Activated naive CD8-positive, alpha-beta T cell treated with anti-CD3 and anti-CD28 coated beads, Interleukin-2, amount 50 U/mL, for 16 hours (primary cell): ENCODE measurements at regions not wholly inside any gene's neighbourhood (a gene's known extent, or its start where the extent isn't known, plus 50 kb on each side); places are given as distances from the start of the nearest gene placed in this dataset.

Experiments
- DNase-seq: peaks from one replicate; pipeline ENCODE4 v3.0.0-alpha.2; 2020; ENCODE audit warnings: low read depth, low spot score

- no peak for DNase-seq
Observed at GRCh38 chr2:9756692-9757250, 86.5 kb upstream of the TAF1B start.

- DNase-seq = no peak
Observed at GRCh38 chr2:9757501-9758264, 85.6 kb upstream of the TAF1B start.

- no peak for DNase-seq
Observed at GRCh38 chr2:9758741-9759140, 84.5 kb upstream of the TAF1B start.

GRCh38 chr2:9760069-9760901 is 83.0 kb upstream of the TAF1B start:
- DNase-seq = no peak

- no peak for DNase-seq
Observed at GRCh38 chr2:9760902-9761228, 82.4 kb upstream of the TAF1B start.

GRCh38 chr2:9761577-9761976 is 81.7 kb upstream of the TAF1B start:
- DNase-seq = no peak

GRCh38 chr2:9762164-9762563 is 81.1 kb upstream of the TAF1B start:
- DNase-seq = no peak

- no peak for DNase-seq
Observed at GRCh38 chr2:9762941-9763340, 80.3 kb upstream of the TAF1B start.

- DNase-seq = no peak
Observed at GRCh38 chr2:9763356-9764152, 79.7 kb upstream of the TAF1B start.

GRCh38 chr2:9764153-9764778 is 79.0 kb upstream of the TAF1B start:
- no peak for DNase-seq

- DNase-seq = no peak
Observed at GRCh38 chr2:9765611-9766531, 77.4 kb upstream of the TAF1B start.

- no peak for DNase-seq
Observed at GRCh38 chr2:9767656-9768281, 75.5 kb upstream of the TAF1B start.

- DNase-seq = no peak
Observed at GRCh38 chr2:9768388-9768787, 74.9 kb upstream of the TAF1B start.

- no peak for DNase-seq
Observed at GRCh38 chr2:9769171-9770005, 73.9 kb upstream of the TAF1B start.

GRCh38 chr2:9770006-9770307 is 73.3 kb upstream of the TAF1B start:
- DNase-seq = no peak

- DNase-seq = no peak
Observed at GRCh38 chr2:9770308-9771100, 72.8 kb upstream of the TAF1B start.

GRCh38 chr2:9771101-9771449 is 72.2 kb upstream of the TAF1B start:
- DNase-seq = no peak

GRCh38 chr2:9771481-9772017 is 71.7 kb upstream of the TAF1B start:
- no peak for DNase-seq
